ENCODE measurements at regions not wholly inside any gene's neighbourhood (a gene's known extent, or its start where the extent isn't known, plus 50 kb on each side); places are given as distances from the start of the nearest gene placed in this dataset.

DNA sequence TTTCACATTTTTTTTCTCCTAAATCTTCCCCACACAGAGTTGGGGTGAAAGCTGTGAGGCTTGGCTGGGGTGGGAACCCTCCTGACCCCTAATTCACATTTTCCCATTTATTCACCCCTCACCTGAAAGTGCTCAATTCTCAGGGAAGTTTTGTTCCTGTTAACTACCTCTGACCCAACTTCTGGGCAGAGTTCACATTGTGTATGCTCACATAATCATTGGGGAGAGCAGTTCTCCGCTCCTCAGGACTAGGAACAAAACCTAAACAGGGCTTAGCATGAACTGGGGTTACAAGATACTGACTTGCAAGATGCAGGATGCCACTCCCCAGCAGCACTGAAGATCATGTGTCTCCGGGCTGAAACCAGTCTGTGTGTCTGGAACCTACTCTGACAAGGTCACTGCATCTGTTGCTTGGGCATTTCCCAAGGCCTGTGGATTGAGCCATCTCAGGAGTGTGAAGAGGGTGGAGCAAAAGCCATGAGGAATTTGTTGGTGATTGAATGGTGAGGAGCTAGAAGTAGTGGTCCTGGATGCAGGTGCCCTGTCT, 258.1 kb upstream of the IGFBP3 start:
- DNase-seq (ENCODE audit: insufficient read length, low spot score, missing footprints) = no peak
- Histone ChIP-seq H3K4me3 (ENCODE audit: insufficient read depth, low read length) (no peak overlapping the region), H3K79me2 (ENCODE audit: insufficient read depth, low read length) (no peaks in the 10 kb centered on the region), H3K36me3 (ENCODE audit: insufficient read depth, low read length) (no peaks in the 10 kb centered on the region), H3K4me2 (ENCODE audit: insufficient read depth, low read length) (no peak overlapping the region), H3K27me3 (ENCODE audit: insufficient read depth, low read length) (no peaks in the 10 kb centered on the region), H4K20me1 (ENCODE audit: insufficient read depth, low read length) (no peaks in the 10 kb centered on the region), H3K4me1 (ENCODE audit: insufficient read depth, low read length) (peaks cover 4% of the 10 kb centered on the region), H3K27ac (ENCODE audit: low read depth, low read length) (no peak overlapping the region), H2AFZ (ENCODE audit: low read length) (no peak overlapping the region), H3K9me3 (ENCODE audit: low read depth, low read length) (no peaks in the 10 kb centered on the region)
- TF ChIP-seq, protein P1, sequence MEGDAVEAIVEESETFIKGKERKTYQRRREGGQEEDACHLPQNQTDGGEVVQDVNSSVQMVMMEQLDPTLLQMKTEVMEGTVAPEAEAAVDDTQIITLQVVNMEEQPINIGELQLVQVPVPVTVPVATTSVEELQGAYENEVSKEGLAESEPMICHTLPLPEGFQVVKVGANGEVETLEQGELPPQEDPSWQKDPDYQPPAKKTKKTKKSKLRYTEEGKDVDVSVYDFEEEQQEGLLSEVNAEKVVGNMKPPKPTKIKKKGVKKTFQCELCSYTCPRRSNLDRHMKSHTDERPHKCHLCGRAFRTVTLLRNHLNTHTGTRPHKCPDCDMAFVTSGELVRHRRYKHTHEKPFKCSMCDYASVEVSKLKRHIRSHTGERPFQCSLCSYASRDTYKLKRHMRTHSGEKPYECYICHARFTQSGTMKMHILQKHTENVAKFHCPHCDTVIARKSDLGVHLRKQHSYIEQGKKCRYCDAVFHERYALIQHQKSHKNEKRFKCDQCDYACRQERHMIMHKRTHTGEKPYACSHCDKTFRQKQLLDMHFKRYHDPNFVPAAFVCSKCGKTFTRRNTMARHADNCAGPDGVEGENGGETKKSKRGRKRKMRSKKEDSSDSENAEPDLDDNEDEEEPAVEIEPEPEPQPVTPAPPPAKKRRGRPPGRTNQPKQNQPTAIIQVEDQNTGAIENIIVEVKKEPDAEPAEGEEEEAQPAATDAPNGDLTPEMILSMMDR (IDR thresholded peaks at IDR 0.05; ENCODE audit: extremely low read depth, low read depth, low read length) = no peak

DNA sequence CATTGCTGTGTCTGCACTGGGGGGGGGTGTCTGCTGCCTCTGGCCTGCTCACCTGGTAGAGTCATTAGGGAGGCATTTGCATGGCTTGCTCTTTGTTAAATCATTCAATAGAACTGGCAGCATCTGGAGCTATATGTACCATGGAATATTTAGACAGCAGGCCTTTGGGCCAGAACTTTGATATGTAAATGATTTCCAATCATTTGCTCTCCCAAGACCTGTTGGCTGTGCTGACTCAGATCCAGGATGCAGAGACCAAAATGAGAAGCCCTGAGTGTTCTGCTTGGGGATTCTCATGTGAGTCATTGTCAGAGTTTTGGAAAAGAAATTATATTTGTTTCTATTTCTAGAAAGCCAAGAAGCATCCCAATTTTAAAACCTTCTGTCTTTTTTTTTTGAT, 257.6 kb upstream of the IGFBP3 start:
- Histone ChIP-seq H2AFZ (ENCODE audit: low read length) (no peak overlapping the region), H4K20me1 (ENCODE audit: insufficient read depth, low read length) (no peaks in the 10 kb centered on the region), H3K27ac (ENCODE audit: low read depth, low read length) (no peak overlapping the region), H3K79me2 (ENCODE audit: insufficient read depth, low read length) (no peaks in the 10 kb centered on the region), H3K4me3 (ENCODE audit: insufficient read depth, low read length) (no peak overlapping the region), H3K4me2 (ENCODE audit: insufficient read depth, low read length) (no peak overlapping the region), H3K9me3 (ENCODE audit: low read depth, low read length) (no peaks in the 10 kb centered on the region), H3K36me3 (ENCODE audit: insufficient read depth, low read length) (no peaks in the 10 kb centered on the region), H3K27me3 (ENCODE audit: insufficient read depth, low read length) (no peaks in the 10 kb centered on the region), H3K4me1 (ENCODE audit: insufficient read depth, low read length) (peaks cover 4% of the 10 kb centered on the region)
- TF ChIP-seq, protein P1 (IDR thresholded peaks at IDR 0.05; ENCODE audit: extremely low read depth, low read depth, low read length) = no peak
- DNase-seq (ENCODE audit: insufficient read length, low spot score, missing footprints) = no peak

DNA sequence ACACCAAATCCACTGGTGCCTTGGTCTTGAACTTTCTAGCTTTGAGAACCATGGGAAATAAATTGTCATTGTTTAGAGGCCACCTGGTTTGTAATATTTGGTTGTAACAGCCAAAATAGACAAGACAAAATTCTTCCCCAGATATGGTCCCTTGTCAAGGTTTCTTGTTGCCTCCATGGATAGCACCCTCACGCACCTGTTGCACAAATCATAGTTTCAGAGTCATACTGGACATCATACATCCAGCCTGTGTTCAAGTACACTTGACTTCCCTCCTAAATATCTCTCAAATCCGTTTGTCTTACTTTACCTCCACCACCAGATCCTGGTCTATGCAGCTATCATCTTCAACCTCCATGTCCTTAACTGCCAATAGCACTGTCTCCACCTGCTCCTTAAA, 256.7 kb upstream of the IGFBP3 start:
- H3K4me1 ChIP-seq (ENCODE audit: insufficient read depth, low read length) = peaks cover 4% of the 10 kb centered on the region
- no peak for DNase-seq (ENCODE audit: insufficient read length, low spot score, missing footprints)
- no peak overlapping the region for H3K4me2 ChIP-seq (ENCODE audit: insufficient read depth, low read length)
- H3K4me3 ChIP-seq (ENCODE audit: insufficient read depth, low read length) = no peak overlapping the region
- TF ChIP-seq, protein P1 (IDR thresholded peaks at IDR 0.05; ENCODE audit: extremely low read depth, low read depth, low read length) = no peak
- no peaks in the 10 kb centered on the region for H3K79me2 ChIP-seq (ENCODE audit: insufficient read depth, low read length)
- H3K27ac ChIP-seq (ENCODE audit: low read depth, low read length) = no peak overlapping the region
- H4K20me1 ChIP-seq (ENCODE audit: insufficient read depth, low read length) = no peaks in the 10 kb centered on the region
- H3K36me3 ChIP-seq (ENCODE audit: insufficient read depth, low read length) = no peaks in the 10 kb centered on the region
- H2AFZ ChIP-seq (ENCODE audit: low read length) = no peak overlapping the region
- no peaks in the 10 kb centered on the region for H3K9me3 ChIP-seq (ENCODE audit: low read depth, low read length)
- H3K27me3 ChIP-seq (ENCODE audit: insufficient read depth, low read length) = no peaks in the 10 kb centered on the region

DNA sequence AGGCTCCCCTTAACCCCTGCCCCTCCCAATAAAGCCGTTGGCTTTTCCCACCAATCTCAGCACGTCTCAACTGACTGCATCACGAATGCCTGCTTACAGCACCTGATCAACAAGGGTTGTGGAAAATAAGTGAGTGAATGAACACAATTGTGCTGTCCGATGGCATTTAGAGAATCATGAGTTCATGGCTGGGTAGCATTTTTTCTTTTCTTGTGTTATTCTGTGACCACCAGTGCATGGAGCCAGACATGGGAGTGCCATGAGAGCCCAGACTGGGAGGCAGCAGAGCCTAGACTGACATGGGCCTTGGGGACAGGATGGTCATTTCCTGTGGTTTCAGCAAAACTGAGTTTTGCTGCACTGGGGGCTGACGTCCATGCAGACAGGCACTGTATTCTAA, 254.1 kb upstream of the IGFBP3 start:
- Histone ChIP-seq H3K27me3 (ENCODE audit: insufficient read depth, low read length) (no peaks in the 10 kb centered on the region), H3K4me3 (ENCODE audit: insufficient read depth, low read length) (no peak overlapping the region), H3K79me2 (ENCODE audit: insufficient read depth, low read length) (no peaks in the 10 kb centered on the region), H3K4me2 (ENCODE audit: insufficient read depth, low read length) (no peak overlapping the region), H3K9me3 (ENCODE audit: low read depth, low read length) (no peaks in the 10 kb centered on the region), H3K36me3 (ENCODE audit: insufficient read depth, low read length) (no peaks in the 10 kb centered on the region), H2AFZ (ENCODE audit: low read length) (no peak overlapping the region), H4K20me1 (ENCODE audit: insufficient read depth, low read length) (no peaks in the 10 kb centered on the region), H3K27ac (ENCODE audit: low read depth, low read length) (no peak overlapping the region), H3K4me1 (ENCODE audit: insufficient read depth, low read length) (peaks cover 13% of the 10 kb centered on the region)
- DNase-seq (ENCODE audit: insufficient read length, low spot score, missing footprints) = no peak
- TF ChIP-seq, protein P1 (IDR thresholded peaks at IDR 0.05; ENCODE audit: extremely low read depth, low read depth, low read length) = no peak

All from osteoblast (primary cell).